ENCODE measurements at regions not wholly inside any gene's neighbourhood (a gene's known extent, or its start where the extent isn't known, plus 50 kb on each side); places are given as distances from the start of the nearest gene placed in this dataset.

DNA sequence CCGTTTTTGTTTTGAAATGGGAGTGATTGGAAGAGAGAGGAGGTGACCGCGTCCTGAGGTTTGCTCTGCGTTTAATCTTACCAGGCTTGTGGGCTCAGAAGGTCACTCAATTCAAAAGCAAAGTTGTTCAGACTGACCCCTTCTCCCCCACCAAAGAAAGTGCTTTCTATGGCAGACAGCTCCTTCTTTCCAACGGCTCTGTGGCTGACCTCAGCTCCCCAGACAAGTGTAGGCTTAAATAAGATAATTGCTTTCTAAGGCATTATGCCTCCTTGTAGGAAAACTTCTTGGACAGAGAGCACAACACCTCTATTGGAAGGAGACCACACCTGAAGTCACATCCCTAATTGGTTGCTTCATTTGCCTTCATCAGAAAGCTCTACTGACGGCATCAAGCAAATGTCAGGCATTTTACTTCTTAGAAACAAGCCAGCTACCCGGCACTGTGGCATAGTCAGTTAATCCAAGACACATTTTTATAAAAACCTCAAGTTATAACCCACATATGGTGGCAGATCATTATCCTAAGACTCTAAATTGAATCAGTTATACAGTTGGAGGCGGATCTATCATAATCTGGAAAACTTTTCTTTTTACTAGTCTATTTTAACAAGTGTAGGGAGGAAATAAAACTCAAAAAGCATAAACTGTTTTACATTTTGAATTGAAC is 94.9 kb downstream of the TMEM174 start:
- Histone ChIP-seq H3K27me3 (ENCODE audit: low read depth, low read length) (no peaks in the 10 kb centered on the region), H3K9me3 (ENCODE audit: control insufficient read depth in 1 of 2, low read length in 2 of 2) (no peaks in the 10 kb centered on the region), H3K4me1 (ENCODE audit: control insufficient read depth in 1 of 2, insufficient read depth in 2 of 2, low read length in 2 of 2) (no peaks in the 10 kb centered on the region), H3K36me3 (ENCODE audit: control insufficient read depth in 1 of 2, insufficient read depth in 2 of 2, low read length in 2 of 2) (no peaks in the 10 kb centered on the region), H3K4me3 (ENCODE audit: low read depth in 1 of 2, low read length in 2 of 2) (no peak overlapping the region), H3K27ac (ENCODE audit: low read length) (no peak overlapping the region)

DNA sequence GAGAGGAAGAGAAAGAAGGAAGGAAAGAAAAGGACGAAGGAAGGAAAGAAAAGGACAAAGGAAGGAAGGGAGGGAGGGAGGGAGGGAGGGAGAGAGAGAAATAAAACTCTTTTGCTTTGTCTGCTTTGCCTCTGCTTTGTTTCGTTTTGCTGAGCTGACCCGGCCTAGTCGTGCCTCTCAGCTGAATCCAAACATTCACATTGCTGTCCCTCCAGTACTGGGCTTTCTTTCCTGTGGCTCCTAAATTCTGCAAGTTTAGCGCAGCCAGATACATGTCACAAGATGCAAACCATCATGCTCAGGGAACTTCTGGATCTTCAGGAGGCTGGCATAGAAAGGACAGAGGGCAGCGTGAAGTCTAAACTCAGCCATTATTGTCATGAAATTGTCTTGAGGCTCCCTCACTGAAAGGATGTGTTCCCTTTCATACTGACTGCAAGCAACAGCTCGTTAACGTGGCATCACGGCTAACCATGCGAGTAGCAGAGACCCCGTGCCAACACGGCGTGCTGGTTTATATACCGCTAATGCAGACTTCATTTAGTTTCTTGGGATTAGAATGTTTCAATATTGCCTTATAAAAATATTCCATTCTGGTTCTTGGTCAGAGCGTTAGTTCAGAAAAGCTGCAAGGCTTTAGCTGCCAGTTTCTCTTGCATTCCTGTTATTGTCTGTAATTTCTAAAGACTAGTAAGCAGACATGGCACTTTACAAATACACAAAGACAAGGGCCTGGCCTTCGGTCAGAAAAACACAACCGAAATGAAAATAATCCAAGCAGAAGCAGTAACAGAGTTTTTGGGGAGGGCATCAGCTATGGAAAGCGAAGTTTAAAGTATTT is 94.2 kb downstream of the TMEM174 start:
- Histone ChIP-seq H3K4me1 (ENCODE audit: control insufficient read depth in 1 of 2, insufficient read depth in 2 of 2, low read length in 2 of 2) (no peaks in the 10 kb centered on the region), H3K27me3 (ENCODE audit: low read depth, low read length) (no peaks in the 10 kb centered on the region), H3K4me3 (ENCODE audit: low read depth in 1 of 2, low read length in 2 of 2) (no peak overlapping the region), H3K36me3 (ENCODE audit: control insufficient read depth in 1 of 2, insufficient read depth in 2 of 2, low read length in 2 of 2) (no peaks in the 10 kb centered on the region), H3K9me3 (ENCODE audit: control insufficient read depth in 1 of 2, low read length in 2 of 2) (no peaks in the 10 kb centered on the region), H3K27ac (ENCODE audit: low read length) (no peak overlapping the region)

DNA sequence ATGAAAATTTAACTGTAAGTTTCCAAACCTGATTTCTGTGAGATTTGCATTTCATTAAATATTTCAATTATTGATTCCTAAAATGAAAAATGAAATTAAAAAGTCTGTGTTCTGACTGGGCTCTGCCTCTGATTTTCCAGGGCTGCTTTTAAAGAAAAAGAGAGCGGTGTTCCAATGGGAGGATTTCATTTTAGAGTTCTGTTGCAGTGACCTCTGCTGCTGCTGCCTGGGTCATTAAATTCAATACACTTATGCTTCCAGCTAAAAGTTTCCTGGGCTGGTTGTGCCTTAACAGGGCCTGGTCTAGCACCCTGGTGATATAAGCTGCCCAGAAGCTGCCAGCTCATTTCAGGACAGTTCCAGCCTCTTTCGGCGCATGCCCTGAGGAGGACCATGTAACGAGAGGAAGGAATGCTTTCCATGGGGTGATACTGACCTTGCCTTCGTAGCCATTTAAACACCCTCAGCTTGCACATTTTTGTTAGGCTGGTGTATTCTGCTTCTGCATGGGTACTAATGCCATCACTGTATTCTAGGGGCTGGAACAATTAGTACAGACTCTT is 93.3 kb downstream of the TMEM174 start:
- Histone ChIP-seq H3K27me3 (ENCODE audit: low read depth, low read length) (no peaks in the 10 kb centered on the region), H3K27ac (ENCODE audit: low read length) (no peak overlapping the region), H3K36me3 (ENCODE audit: control insufficient read depth in 1 of 2, insufficient read depth in 2 of 2, low read length in 2 of 2) (no peaks in the 10 kb centered on the region), H3K9me3 (ENCODE audit: control insufficient read depth in 1 of 2, low read length in 2 of 2) (no peaks in the 10 kb centered on the region), H3K4me3 (ENCODE audit: low read depth in 1 of 2, low read length in 2 of 2) (no peak overlapping the region), H3K4me1 (ENCODE audit: control insufficient read depth in 1 of 2, insufficient read depth in 2 of 2, low read length in 2 of 2) (no peaks in the 10 kb centered on the region)

DNA sequence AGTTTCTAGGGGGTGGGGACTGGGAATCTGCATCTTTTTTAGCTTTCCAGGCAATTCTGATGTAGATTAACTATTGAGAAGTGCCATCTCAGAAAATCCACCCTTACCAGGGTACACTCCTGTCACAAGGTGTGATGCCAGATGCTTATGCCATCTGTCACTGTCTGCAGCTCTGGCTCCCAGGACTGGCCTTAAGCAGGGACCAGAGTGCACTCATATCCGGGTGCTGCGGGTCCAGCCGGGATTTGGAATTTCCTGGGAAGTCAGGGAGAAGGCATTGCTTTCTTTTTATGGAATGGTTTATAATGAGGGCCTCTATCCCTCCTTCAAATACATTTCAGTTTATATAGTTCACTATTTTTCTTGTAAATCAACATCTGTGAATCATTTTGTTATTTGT is 92.6 kb downstream of the TMEM174 start:
- Histone ChIP-seq H3K4me1 (ENCODE audit: control insufficient read depth in 1 of 2, insufficient read depth in 2 of 2, low read length in 2 of 2) (no peaks in the 10 kb centered on the region), H3K4me3 (ENCODE audit: low read depth in 1 of 2, low read length in 2 of 2) (no peak overlapping the region), H3K9me3 (ENCODE audit: control insufficient read depth in 1 of 2, low read length in 2 of 2) (no peaks in the 10 kb centered on the region), H3K27ac (ENCODE audit: low read length) (no peak overlapping the region), H3K36me3 (ENCODE audit: control insufficient read depth in 1 of 2, insufficient read depth in 2 of 2, low read length in 2 of 2) (no peaks in the 10 kb centered on the region), H3K27me3 (ENCODE audit: low read depth, low read length) (no peaks in the 10 kb centered on the region)

DNA sequence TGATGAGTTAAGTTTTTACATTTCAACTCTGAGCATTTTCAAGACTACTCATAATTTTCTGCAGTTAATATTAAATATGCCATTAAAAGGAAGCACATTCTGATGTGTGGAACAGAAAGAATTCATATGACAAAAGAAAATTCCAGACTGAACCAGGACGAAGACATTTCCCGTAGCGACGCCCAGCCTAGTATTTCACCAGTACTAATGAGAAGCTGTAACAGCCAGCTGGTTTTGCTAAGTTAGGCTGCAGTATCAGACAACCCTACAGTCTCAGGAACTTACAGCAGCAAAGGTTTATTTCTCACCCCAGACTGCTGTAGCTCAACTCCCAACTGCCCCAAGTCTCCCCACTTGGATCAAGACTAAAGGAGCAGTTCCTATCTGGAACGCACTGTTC is 91.6 kb downstream of the TMEM174 start:
- no peaks in the 10 kb centered on the region for H3K27me3 ChIP-seq (ENCODE audit: low read depth, low read length)
- no peak overlapping the region for H3K4me3 ChIP-seq (ENCODE audit: low read depth in 1 of 2, low read length in 2 of 2)
- H3K4me1 ChIP-seq (ENCODE audit: control insufficient read depth in 1 of 2, insufficient read depth in 2 of 2, low read length in 2 of 2): no peaks in the 10 kb centered on the region
- no peak overlapping the region for H3K27ac ChIP-seq (ENCODE audit: low read length)
- H3K9me3 ChIP-seq (ENCODE audit: control insufficient read depth in 1 of 2, low read length in 2 of 2): no peaks in the 10 kb centered on the region
- H3K36me3 ChIP-seq (ENCODE audit: control insufficient read depth in 1 of 2, insufficient read depth in 2 of 2, low read length in 2 of 2): no peaks in the 10 kb centered on the region

DNA sequence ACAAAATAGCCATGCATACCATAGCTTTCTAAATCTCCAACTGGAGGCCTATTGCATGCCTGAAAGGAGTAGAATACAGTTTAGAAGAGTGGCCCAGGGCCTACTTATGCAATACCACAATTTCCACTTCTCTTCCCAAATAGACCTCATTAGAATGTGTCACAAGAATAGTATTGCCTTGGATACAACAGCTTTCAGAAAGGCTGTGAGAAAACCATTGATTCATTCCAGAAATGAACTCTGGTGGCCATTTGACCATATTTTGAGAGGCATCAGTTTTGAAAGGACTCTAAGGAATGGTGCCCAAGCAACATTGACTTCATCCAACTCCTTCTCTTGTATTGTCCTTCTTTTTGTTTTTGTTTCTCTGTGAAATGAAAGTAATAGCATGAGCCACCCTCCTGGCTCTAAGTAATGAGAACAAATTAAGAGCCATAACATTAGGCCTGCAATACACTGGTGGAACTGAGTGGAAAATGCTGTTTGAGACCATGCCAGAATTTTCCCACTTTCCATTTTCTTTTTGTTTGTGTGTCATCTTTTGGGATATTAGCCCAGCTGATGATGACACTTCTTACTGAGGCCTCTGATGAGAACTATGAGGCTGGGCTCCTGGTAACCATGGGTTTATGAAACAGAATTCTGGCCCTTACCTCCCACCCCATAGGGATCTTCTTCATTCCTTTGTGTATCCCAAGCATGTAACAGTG is 90.2 kb downstream of the TMEM174 start:
- Histone ChIP-seq H3K27me3 (ENCODE audit: low read depth, low read length) (no peaks in the 10 kb centered on the region), H3K4me1 (ENCODE audit: control insufficient read depth in 1 of 2, insufficient read depth in 2 of 2, low read length in 2 of 2) (no peaks in the 10 kb centered on the region), H3K27ac (ENCODE audit: low read length) (no peak overlapping the region)

DNA sequence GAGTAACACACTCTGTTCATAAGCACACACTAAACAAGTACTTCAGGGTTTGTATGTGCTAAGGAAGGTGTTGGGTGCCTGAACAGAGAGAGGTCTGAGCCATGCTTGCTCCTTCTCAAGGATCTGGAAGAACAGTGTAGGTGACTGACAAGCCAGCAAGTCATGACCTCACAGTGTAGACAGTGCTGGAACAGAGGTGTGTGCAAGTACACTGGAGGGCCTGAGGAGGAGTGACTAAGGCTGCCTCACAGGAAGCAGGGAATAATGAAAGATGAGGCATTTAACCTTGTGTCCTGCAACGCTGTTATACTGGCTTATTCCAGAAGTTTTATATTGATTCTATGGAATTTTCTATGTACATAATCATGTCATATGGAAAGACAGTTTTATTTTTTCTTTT is 83.9 kb downstream of the TMEM174 start:
- Histone ChIP-seq H3K36me3 (ENCODE audit: control insufficient read depth in 1 of 2, insufficient read depth in 2 of 2, low read length in 2 of 2) (no peaks in the 10 kb centered on the region), H3K27ac (ENCODE audit: low read length) (no peak overlapping the region), H3K4me1 (ENCODE audit: control insufficient read depth in 1 of 2, insufficient read depth in 2 of 2, low read length in 2 of 2) (no peaks in the 10 kb centered on the region), H3K9me3 (ENCODE audit: control insufficient read depth in 1 of 2, low read length in 2 of 2) (peaks cover 0 to 3% of the 10 kb centered on the region in 2 donors), H3K27me3 (ENCODE audit: low read depth, low read length) (no peaks in the 10 kb centered on the region), H3K4me3 (ENCODE audit: low read depth in 1 of 2, low read length in 2 of 2) (no peak overlapping the region)

More for the DNA sequence above, 90.2 kb downstream of the TMEM174 start:
- Histone ChIP-seq H3K9me3 (ENCODE audit: control insufficient read depth in 1 of 2, low read length in 2 of 2) (no peaks in the 10 kb centered on the region), H3K36me3 (ENCODE audit: control insufficient read depth in 1 of 2, insufficient read depth in 2 of 2, low read length in 2 of 2) (no peaks in the 10 kb centered on the region), H3K4me3 (ENCODE audit: low read depth in 1 of 2, low read length in 2 of 2) (no peak overlapping the region)

DNA sequence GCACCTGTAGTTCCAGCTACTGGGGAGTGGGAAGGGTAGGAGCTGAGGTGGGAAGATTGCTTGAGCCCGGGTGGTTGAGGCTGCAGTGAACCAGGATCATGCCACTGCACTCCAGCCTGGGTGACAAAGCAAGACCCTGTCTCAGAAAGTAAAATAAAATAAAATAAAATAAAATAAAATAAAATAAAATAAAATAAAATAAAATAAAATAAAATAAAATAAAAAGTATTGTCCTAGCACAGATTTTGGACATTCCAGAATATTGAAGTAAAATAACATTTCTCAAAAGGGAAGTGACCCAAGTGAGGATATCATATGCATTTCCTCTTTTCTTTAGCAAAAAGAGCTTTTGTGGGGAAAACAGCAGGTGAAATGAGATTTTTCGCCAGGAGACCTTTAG is 83.5 kb downstream of the TMEM174 start:
- no peaks in the 10 kb centered on the region for H3K36me3 ChIP-seq (ENCODE audit: control insufficient read depth in 1 of 2, insufficient read depth in 2 of 2, low read length in 2 of 2)
- no peak overlapping the region for H3K4me3 ChIP-seq (ENCODE audit: low read depth in 1 of 2, low read length in 2 of 2)
- H3K4me1 ChIP-seq (ENCODE audit: control insufficient read depth in 1 of 2, insufficient read depth in 2 of 2, low read length in 2 of 2): no peaks in the 10 kb centered on the region

DNA sequence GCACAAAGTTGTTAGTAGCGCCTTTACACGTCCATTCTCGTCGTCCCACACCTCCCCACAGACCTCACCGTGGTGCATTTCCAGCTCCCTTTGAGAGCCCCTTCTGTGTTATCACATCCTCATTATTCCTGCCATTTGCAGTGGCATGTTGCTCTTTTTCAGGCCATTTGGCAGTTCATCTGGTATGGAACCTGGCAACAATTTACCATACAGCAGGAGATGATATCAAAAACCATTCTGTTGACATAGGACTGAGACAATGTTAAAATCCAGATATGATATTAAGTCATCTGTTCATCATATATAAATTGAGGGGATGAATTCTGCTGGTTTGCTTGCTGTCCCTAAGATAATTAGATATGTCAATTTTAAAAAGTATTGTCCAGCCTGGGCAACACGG is 83.0 kb downstream of the TMEM174 start:
- H3K9me3 ChIP-seq (ENCODE audit: control insufficient read depth in 1 of 2, low read length in 2 of 2): peaks cover 0 to 3% of the 10 kb centered on the region in 2 donors
- no peaks in the 10 kb centered on the region for H3K4me1 ChIP-seq (ENCODE audit: control insufficient read depth in 1 of 2, insufficient read depth in 2 of 2, low read length in 2 of 2)
- no peak overlapping the region for H3K4me3 ChIP-seq (ENCODE audit: low read depth in 1 of 2, low read length in 2 of 2)
- H3K36me3 ChIP-seq (ENCODE audit: control insufficient read depth in 1 of 2, insufficient read depth in 2 of 2, low read length in 2 of 2): no peaks in the 10 kb centered on the region
- no peak overlapping the region for H3K27ac ChIP-seq (ENCODE audit: low read length)
- H3K27me3 ChIP-seq (ENCODE audit: low read depth, low read length): no peaks in the 10 kb centered on the region

More for the DNA sequence above, 83.5 kb downstream of the TMEM174 start:
- H3K27me3 ChIP-seq (ENCODE audit: low read depth, low read length): no peaks in the 10 kb centered on the region
- H3K27ac ChIP-seq (ENCODE audit: low read length): no peak overlapping the region
- H3K9me3 ChIP-seq (ENCODE audit: control insufficient read depth in 1 of 2, low read length in 2 of 2): peaks cover 0 to 3% of the 10 kb centered on the region in 2 donors

DNA sequence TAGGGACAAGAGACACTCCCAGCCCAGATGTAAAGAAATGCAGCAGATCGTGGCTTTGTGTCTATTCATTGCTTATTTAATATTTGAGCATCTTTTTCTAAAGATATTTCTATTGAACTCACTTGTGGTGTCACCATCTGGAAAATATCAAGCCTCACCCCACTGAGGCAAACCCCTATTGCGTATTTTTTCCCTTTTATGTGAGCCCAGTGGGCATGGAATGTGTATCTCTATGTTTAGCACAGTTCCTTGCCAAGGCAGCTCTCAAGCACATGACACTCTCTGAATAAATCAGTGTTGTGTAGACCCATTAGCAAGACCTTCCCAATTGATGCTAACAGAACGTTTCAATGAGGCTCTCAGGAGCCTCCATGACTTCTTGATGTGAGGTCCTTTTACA is 81.6 kb downstream of the TMEM174 start:
- Histone ChIP-seq H3K27me3 (ENCODE audit: low read depth, low read length) (no peaks in the 10 kb centered on the region), H3K36me3 (ENCODE audit: control insufficient read depth in 1 of 2, insufficient read depth in 2 of 2, low read length in 2 of 2) (no peaks in the 10 kb centered on the region), H3K4me3 (ENCODE audit: low read depth in 1 of 2, low read length in 2 of 2) (no peak overlapping the region), H3K9me3 (ENCODE audit: control insufficient read depth in 1 of 2, low read length in 2 of 2) (peaks cover 0 to 3% of the 10 kb centered on the region in 2 donors), H3K4me1 (ENCODE audit: control insufficient read depth in 1 of 2, insufficient read depth in 2 of 2, low read length in 2 of 2) (no peaks in the 10 kb centered on the region), H3K27ac (ENCODE audit: low read length) (no peak overlapping the region)

DNA sequence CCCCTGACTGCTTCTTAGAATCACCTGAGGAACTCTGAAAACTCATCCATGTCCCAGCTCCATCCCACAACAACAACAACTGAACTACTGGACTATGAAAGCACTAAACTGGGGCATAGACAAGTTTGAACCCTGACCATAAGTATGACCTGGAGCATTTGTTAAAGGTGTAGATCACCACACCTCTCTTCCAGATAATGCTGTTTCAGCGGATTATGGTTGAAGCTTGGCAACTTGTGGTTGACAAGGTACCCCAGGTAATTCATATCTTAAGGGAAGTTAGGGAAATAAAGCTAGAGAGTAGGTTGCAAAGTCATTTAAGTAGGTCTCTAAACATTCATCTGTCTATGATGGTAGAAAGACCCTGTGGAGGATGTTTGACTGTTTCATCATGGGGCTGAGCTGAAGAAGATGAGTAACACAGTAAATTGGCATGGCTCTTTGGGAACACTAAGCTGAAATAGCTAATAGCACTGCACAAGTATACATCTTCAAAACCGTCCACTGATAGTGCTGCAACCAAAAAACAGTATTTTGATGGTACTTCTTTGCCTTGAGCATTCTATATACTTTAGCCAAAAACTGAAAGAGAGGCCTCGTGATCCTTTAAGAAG is 80.2 kb downstream of the TMEM174 start:
- peaks cover 0 to 3% of the 10 kb centered on the region in 2 donors for H3K9me3 ChIP-seq (ENCODE audit: control insufficient read depth in 1 of 2, low read length in 2 of 2)
- no peaks in the 10 kb centered on the region for H3K36me3 ChIP-seq (ENCODE audit: control insufficient read depth in 1 of 2, insufficient read depth in 2 of 2, low read length in 2 of 2)
- no peak overlapping the region for H3K4me3 ChIP-seq (ENCODE audit: low read depth in 1 of 2, low read length in 2 of 2)
- H3K27ac ChIP-seq (ENCODE audit: low read length): no peak overlapping the region
- H3K4me1 ChIP-seq (ENCODE audit: control insufficient read depth in 1 of 2, insufficient read depth in 2 of 2, low read length in 2 of 2): no peaks in the 10 kb centered on the region
- H3K27me3 ChIP-seq (ENCODE audit: low read depth, low read length): peaks cover 4% of the 10 kb centered on the region

Data from muscle layer of duodenum (tissue), 2 donors.